ENCODE measurements at regions not wholly inside any gene's neighbourhood (a gene's known extent, or its start where the extent isn't known, plus 50 kb on each side); places are given as distances from the start of the nearest gene placed in this dataset.
"Not testable (repeated sequence)": the region's sequence is repeated elsewhere in the genome, so short reads cannot be mapped to it uniquely, and the experiment has no call there.

- TF ChIP-seq HDAC2 (IDR thresholded peaks at IDR 0.05) (no peak), MAFK (IDR thresholded peaks at IDR 0.05; ENCODE audit: partially characterized antibody) (no peak)
Measured at GRCh38 chrX:26557691-26558321, 341.8 kb downstream of the MAGEB5 start (continued).

DNA sequence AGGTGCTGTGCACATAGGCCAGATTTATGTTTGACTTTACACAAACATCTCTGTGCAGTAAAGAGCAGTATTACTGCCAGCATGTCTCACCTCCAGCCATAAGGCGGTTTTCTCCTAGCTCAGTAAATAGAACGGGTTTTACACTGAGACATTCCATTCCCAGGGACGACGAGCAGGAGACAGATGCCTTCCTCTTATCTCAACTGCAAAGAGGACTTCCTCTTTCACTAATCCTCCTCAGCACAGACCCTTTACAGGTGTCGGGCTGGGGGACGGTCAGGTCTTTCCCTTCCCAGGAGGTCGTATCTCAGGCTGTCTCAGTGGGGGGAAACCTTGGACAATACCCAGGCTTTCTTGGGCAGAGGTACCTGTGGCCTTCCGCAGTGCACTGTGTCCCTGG, 309.8 kb downstream of the MAGEB5 start:
- H3K4me2 ChIP-seq; FAIRE-seq; H3K27ac ChIP-seq; CTCF ChIA-PET; H3K4me3 ChIP-seq; H3K4me1 ChIP-seq; POLR2A ChIA-PET; H3K9me3 ChIP-seq; ATAC-seq; DNase-seq (ENCODE audit: low read depth in 1 of 2, low spot score in 1 of 2): not testable (repeated sequence)
- WGBS (ENCODE audit: missing lambda C conversion rate), result 0% methylated on average over 4 of the region's 8 CpGs

DNA sequence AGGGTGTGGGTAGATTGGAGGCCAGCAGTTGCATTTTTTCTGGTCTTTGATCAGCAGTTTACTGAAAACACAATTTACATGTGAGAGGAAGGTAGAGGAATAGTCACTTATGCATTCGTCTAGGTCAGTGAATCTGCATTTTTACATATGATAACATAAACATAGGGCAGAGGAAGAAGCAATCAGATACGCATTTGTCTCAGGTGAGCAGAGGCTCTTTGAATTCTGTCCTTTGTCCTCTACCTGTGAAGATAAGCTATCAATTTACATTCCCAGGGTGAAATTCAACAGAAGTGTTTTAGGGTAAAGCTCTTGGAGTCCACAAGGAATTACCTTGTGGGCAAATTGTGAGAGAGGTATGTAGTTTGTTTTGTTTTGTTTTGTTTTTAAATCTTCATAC, 306.5 kb downstream of the MAGEB5 start:
- no peak for FAIRE-seq
- TF ChIP-seq POLR2AphosphoS2 (conservative IDR thresholded peaks at IDR 0.05; ENCODE audit: low read length) (no peak), FOSB (CRISPR knock-in tag; IDR thresholded peaks at IDR 0.05) (no peak), HOXA7 (CRISPR knock-in tag; IDR thresholded peaks at IDR 0.05) (no peak), E2F6 (IDR thresholded peaks at IDR 0.05; ENCODE audit: borderline replicate concordance, low read depth) (no peak), HOXB5 (CRISPR knock-in tag; IDR thresholded peaks at IDR 0.05) (no peak), ZSCAN20 (CRISPR knock-in tag; IDR thresholded peaks at IDR 0.05) (no peak), FOXS1 (CRISPR knock-in tag; IDR thresholded peaks at IDR 0.05) (no peak), TFCP2L1 (CRISPR knock-in tag; IDR thresholded peaks at IDR 0.05) (no peak), ZC3H11A (IDR thresholded peaks at IDR 0.05) (no peak), ZFP36 (IDR thresholded peaks at IDR 0.05; ENCODE audit: borderline replicate concordance, partially characterized antibody) (no peak), RNF2 (IDR thresholded peaks at IDR 0.05; ENCODE audit: borderline replicate concordance, low read depth) (no peak)
- no peak overlapping the region for H3K4me3 ChIP-seq
- no peaks in the 10 kb centered on the region for H3K9me3 ChIP-seq
- ChIA-PET POLR2A (no interaction called here), CTCF (no interaction called here)
- 28% methylated on average over 2 of the region's 2 CpGs for WGBS (ENCODE audit: missing lambda C conversion rate)
- H3K4me1 ChIP-seq, result no peaks in the 10 kb centered on the region
- no peak for DNase-seq (ENCODE audit: low read depth in 1 of 2, low spot score in 1 of 2)
- no peak for ATAC-seq
- no peak overlapping the region for H3K4me2 ChIP-seq
- H3K27ac ChIP-seq, result no peak overlapping the region

DNA sequence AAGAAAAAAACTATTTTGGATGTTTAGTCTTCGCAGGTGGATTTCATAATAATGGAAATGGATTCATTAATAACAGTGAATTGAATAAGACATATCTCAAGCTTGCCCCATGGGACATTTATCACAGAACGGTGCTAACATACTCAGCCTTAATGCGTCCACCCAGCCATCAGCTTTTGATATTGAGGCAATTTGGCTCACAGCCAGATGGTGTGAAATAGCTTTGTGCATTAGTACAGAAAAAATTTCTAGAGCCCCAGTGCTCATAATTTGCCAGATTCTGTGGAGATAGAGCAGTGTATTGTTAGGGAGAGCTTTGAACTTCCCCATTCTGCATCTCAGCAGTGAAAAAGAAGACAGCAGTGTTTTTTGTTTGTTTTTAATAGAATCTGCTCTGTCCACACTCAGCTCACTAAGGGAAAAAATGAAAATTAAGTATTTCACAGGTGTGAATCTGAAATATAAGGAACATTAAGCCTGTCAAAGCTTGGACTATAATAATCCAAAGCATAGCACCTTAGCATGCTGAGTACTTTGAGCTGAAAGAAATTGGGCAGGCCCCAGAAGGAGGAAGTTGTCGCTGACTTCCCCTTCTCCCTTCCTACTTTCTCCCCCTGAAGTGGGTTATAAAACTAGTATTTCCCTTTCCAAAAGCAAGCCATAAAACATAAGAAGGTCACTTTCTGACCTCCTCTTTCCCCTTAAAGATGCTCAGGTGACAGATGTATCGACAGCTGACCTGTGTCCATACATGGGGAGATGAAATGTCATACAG, 295.8 kb downstream of the MAGEB5 start:
- H3K27ac ChIP-seq, result no peak overlapping the region
- no peak overlapping the region for H3K4me2 ChIP-seq
- ATAC-seq, result no peak
- no peak for FAIRE-seq
- TF ChIP-seq CEBPB (IDR thresholded peaks at IDR 0.05) (no peak), GATA3 (IDR thresholded peaks at IDR 0.05; ENCODE audit: borderline replicate concordance) (no peak), FOSL2 (IDR thresholded peaks at IDR 0.05) (no peak), FOSL2 (CRISPR knock-in tag; IDR thresholded peaks at IDR 0.05) (no peak), ZFP36 (IDR thresholded peaks at IDR 0.05; ENCODE audit: borderline replicate concordance, partially characterized antibody) (no peak), HOXA7 (CRISPR knock-in tag; IDR thresholded peaks at IDR 0.05) (no peak), HEYL (CRISPR knock-in tag; IDR thresholded peaks at IDR 0.05) (no peak), SMC3 (IDR thresholded peaks at IDR 0.05) (no peak), MAFK (IDR thresholded peaks at IDR 0.05; ENCODE audit: partially characterized antibody) (no peak), REST (IDR thresholded peaks at IDR 0.05) (no peak), FOXS1 (CRISPR knock-in tag; IDR thresholded peaks at IDR 0.05) (no peak), HOXB5 (CRISPR knock-in tag; IDR thresholded peaks at IDR 0.05) (no peak), PHF8 (IDR thresholded peaks at IDR 0.05; ENCODE audit: borderline replicate concordance, low read depth) (no peak), HMGXB4 (CRISPR knock-in tag; IDR thresholded peaks at IDR 0.05; ENCODE audit: borderline replicate concordance) (no peak), HDAC2 (IDR thresholded peaks at IDR 0.05) (no peak), KDM5A (IDR thresholded peaks at IDR 0.05) (no peak)
- no peak overlapping the region for H3K4me3 ChIP-seq
- DNase-seq (ENCODE audit: low read depth in 1 of 2, low spot score in 1 of 2), result no peak
- ChIA-PET POLR2A (no interaction called here), CTCF (no interaction called here)
- 8% methylated on average over 5 of the region's 5 CpGs for WGBS (ENCODE audit: missing lambda C conversion rate)
- H3K9me3 ChIP-seq, result no peaks in the 10 kb centered on the region
- no peaks in the 10 kb centered on the region for H3K4me1 ChIP-seq

All from A549 (cell line).